H1 (cell line): ENCODE measurements at regions not wholly inside any gene's neighbourhood (a gene's known extent, or its start where the extent isn't known, plus 50 kb on each side); places are given as distances from the start of the nearest gene placed in this dataset.

Source experiments
- CTCF ChIA-PET: fragments of 300-600 bp; sonication (Branson Sonifier 250); formaldehyde crosslinking; loops from one replicate; lab custom pipeline; 2021; ENCODE audit not compliant: partially characterized antibody; lab: Charles Lee
- POLR2A ChIA-PET: fragments of 300-600 bp; sonication (Branson Sonifier 250); formaldehyde crosslinking; loops from one replicate; lab custom pipeline; 2021; ENCODE audit warnings: inconsistent platforms; ENCODE audit not compliant: partially characterized antibody; lab: Charles Lee
- DNase-seq, 2 experiments: peaks; one replicate each; pipeline versions ENCODE4 v3.0.0 to v3.0.0-alpha.2; 2010 to 2022; ENCODE audit warnings: low spot score in 2 of 2, low read depth in 1 of 2, mixed read lengths in 1 of 2
- FAIRE-seq: peaks from 2 replicates; lab custom pipeline; 2011; peaks lifted over from hg19 to GRCh38; lab: Jason Lieb, UNC
- H2AFZ ChIP-seq: 2 replicates; pipeline ENCODE4 v1.8.1; 2012; ENCODE audit warnings: low read length, inconsistent platforms
- H2AK5ac ChIP-seq: 2 replicates; pipeline ENCODE4 v1.6.1; 2013; ENCODE audit warnings: low read depth, low read length
- H2BK120ac ChIP-seq: replicated peaks from 2 replicates; pipeline ENCODE3; 2013; ENCODE audit warnings: low read depth, low read length, inconsistent platforms
- H2BK12ac ChIP-seq: 2 replicates; pipeline ENCODE4 v1.6.1; 2013; ENCODE audit warnings: low read depth, low read length
- H2BK15ac ChIP-seq: 2 replicates; pipeline ENCODE4 v1.6.1; 2013; ENCODE audit warnings: low read length
- H2BK20ac ChIP-seq: 2 replicates; pipeline ENCODE4 v1.6.1; 2013; ENCODE audit warnings: low read length
- H2BK5ac ChIP-seq: 2 replicates; pipeline ENCODE4 v1.6.1; 2013; ENCODE audit warnings: low read depth, low read length
- H3K14ac ChIP-seq: 2 replicates; pipeline ENCODE4 v1.6.1; 2013; ENCODE audit warnings: inconsistent platforms; ENCODE audit not compliant: insufficient read length
- H3K18ac ChIP-seq: 2 replicates; pipeline ENCODE4 v1.6.1; 2013; ENCODE audit warnings: low read length; ENCODE audit errors: extremely low read depth
- H3K23ac ChIP-seq: 2 replicates; pipeline ENCODE4 v1.6.1; 2013; ENCODE audit warnings: inconsistent platforms; ENCODE audit not compliant: insufficient read length
- H3K23me2 ChIP-seq: 2 replicates; pipeline ENCODE4 v1.6.1; 2013; ENCODE audit warnings: low read depth, low read length
- H3K27ac ChIP-seq: 2 replicates; pipeline ENCODE4 v1.6.1; 2011; ENCODE audit warnings: low read depth, low read length, inconsistent platforms
- H3K27me3 ChIP-seq, 4 experiments: replicated peaks in 1 of 4; 1 replicate in 1 of 4; 2 replicates in 3 of 4; pipeline versions ENCODE4 v1.6.1 to v1.8.1; 2011 to 2013; ENCODE audit warnings: low read length in 3 of 4, mild to moderate bottlenecking in 3 of 4, inconsistent platforms in 2 of 4, mixed read lengths in 2 of 4, moderate library complexity in 1 of 4; ENCODE audit not compliant: control insufficient read depth in 3 of 4, insufficient read depth in 3 of 4; ENCODE audit errors: extremely low read depth in 1 of 4
- H3K36me3 ChIP-seq, 4 experiments: 2 replicates each; pipeline versions ENCODE4 v1.6.1 to v1.8.1; 2011 to 2013; ENCODE audit warnings: mild to moderate bottlenecking in 4 of 4, low read length in 3 of 4, moderate library complexity in 2 of 4, control low read depth in 1 of 4, inconsistent platforms in 1 of 4; ENCODE audit not compliant: insufficient read depth in 4 of 4, control insufficient read depth in 2 of 4
- H3K4ac ChIP-seq: replicated peaks from 2 replicates; pipeline ENCODE3; 2013; ENCODE audit warnings: low read length, low read depth, mixed read lengths, inconsistent platforms; ENCODE audit not compliant: insufficient read length
- H3K4me1 ChIP-seq, 4 experiments: replicated peaks in 1 of 4; 1 replicate in 1 of 4; 2 replicates in 3 of 4; pipeline versions ENCODE4 v1.6.1 to v1.8.1; 2011 to 2013; ENCODE audit warnings: low read length in 3 of 4, inconsistent platforms in 2 of 4, mixed read lengths in 1 of 4; ENCODE audit not compliant: insufficient read depth in 4 of 4, control insufficient read depth in 3 of 4
- H3K4me2 ChIP-seq, 2 experiments: 2 replicates each; pipeline versions ENCODE4 v1.6.1 to v1.8.1; 2011 to 2013; ENCODE audit warnings: low read depth in 2 of 2, low read length in 2 of 2, control low read depth in 1 of 2, inconsistent platforms in 1 of 2, mild to moderate bottlenecking in 1 of 2; ENCODE audit not compliant: insufficient read depth in 1 of 2
- H3K4me3 ChIP-seq, 4 experiments: fragments of 200-600, 300-600 bp in 1 of 4; sonication (generic), shearing (Covaris generic), sonication (Bioruptor Twin) in 1 of 4; 2 replicates each; pipeline versions ENCODE4 v1.5.1 to v1.8.1; 2011 to 2016; ENCODE audit warnings: low read length in 4 of 4, low read depth in 3 of 4, control low read depth in 2 of 4, inconsistent platforms in 2 of 4, mild to moderate bottlenecking in 2 of 4, mixed read lengths in 1 of 4, moderate library complexity in 1 of 4; ENCODE audit not compliant: insufficient read depth in 2 of 4; ENCODE audit errors: extremely low read depth in 1 of 4
- H3K56ac ChIP-seq: replicated peaks from 2 replicates; pipeline ENCODE3; 2013; ENCODE audit warnings: low read depth, mild to moderate bottlenecking, mixed read lengths, low read length, inconsistent platforms; ENCODE audit not compliant: insufficient read length
- H3K79me1 ChIP-seq: 2 replicates; pipeline ENCODE4 v1.6.1; 2013; ENCODE audit warnings: low read depth, low read length, control low read depth
- H3K79me2 ChIP-seq, 2 experiments: 2 replicates each; pipeline versions ENCODE4 v1.6.1 to v1.8.1; 2012 to 2013; ENCODE audit warnings: low read length in 2 of 2, mild to moderate bottlenecking in 2 of 2, inconsistent platforms in 1 of 2; ENCODE audit not compliant: insufficient read depth in 2 of 2, control insufficient read depth in 1 of 2
- H3K9ac ChIP-seq, 4 experiments: replicated peaks in 1 of 4; 1 replicate in 1 of 4; 2 replicates in 3 of 4; pipeline versions ENCODE4 v1.6.1 to v1.8.1; 2011 to 2013; ENCODE audit warnings: low read depth in 3 of 4, low read length in 3 of 4, control low read depth in 2 of 4, mild to moderate bottlenecking in 2 of 4, moderate library complexity in 2 of 4, inconsistent platforms in 1 of 4; ENCODE audit errors: extremely low read depth in 1 of 4
- H3K9me3 ChIP-seq, 2 experiments: 2 replicates each; pipeline versions ENCODE4 v1.6.1 to v1.8.1; 2012 to 2013; ENCODE audit warnings: mild to moderate bottlenecking in 2 of 2, moderate library complexity in 2 of 2, control low read depth in 1 of 2, inconsistent platforms in 1 of 2, low read depth in 1 of 2, low read length in 1 of 2, mixed read lengths in 1 of 2; ENCODE audit not compliant: insufficient read depth in 2 of 2
- H4K20me1 ChIP-seq, 2 experiments: replicated peaks in 1 of 2; 2 replicates each; pipeline versions ENCODE3 to v1.8.1; 2011 to 2013; ENCODE audit warnings: inconsistent platforms in 2 of 2, low read length in 2 of 2, mild to moderate bottlenecking in 1 of 2; ENCODE audit not compliant: insufficient read depth in 2 of 2, control insufficient read depth in 1 of 2
- H4K5ac ChIP-seq: 2 replicates; pipeline ENCODE4 v1.6.1; 2013; ENCODE audit warnings: low read length, low read depth, mixed read lengths, inconsistent platforms; ENCODE audit not compliant: insufficient read length
- H4K8ac ChIP-seq: 2 replicates; pipeline ENCODE4 v1.8.0; 2013; ENCODE audit warnings: mild to moderate bottlenecking, moderate library complexity, low read length, inconsistent platforms; ENCODE audit not compliant: insufficient read depth; ENCODE audit errors: extremely low read depth
- H4K91ac ChIP-seq: replicated peaks from 2 replicates; pipeline ENCODE3; 2013; ENCODE audit warnings: low read length, mixed read lengths, inconsistent platforms; ENCODE audit not compliant: insufficient read length
- TCF12 ChIP-seq: IDR thresholded peaks from 2 replicates; pipeline ENCODE4 v1.6.1; 2011; ENCODE audit warnings: low read depth, mild to moderate bottlenecking, low read length
- WGBS, 2 experiments: shearing (Covaris generic) in 1 of 2; methylation state at CpG; one replicate each; pipeline versions ENCODE4 v1.1.6 to v1.1.7; 2013 to 2015; ENCODE audit warnings: low lambda C conversion rate in 2 of 2, mixed read lengths in 2 of 2, inconsistent platforms in 1 of 2, low coverage in 1 of 2, missing lambda C conversion rate in 1 of 2; ENCODE audit not compliant: insufficient replicate concordance in 2 of 2, insufficient coverage in 1 of 2, insufficient read length in 1 of 2; ENCODE audit errors: extremely low coverage in 1 of 2, missing lambda C conversion rate in 1 of 2; 5-methylcytosine and 5-hydroxymethylcytosine counted together
- TF ChIP-seq, protein P1 (sequence below): IDR thresholded peaks from 2 replicates; pipeline ENCODE4 v1.6.1; 2011; ENCODE audit warnings: low read length, improper control_type of control experiment

- Histone ChIP-seq H3K4me2 (no peak overlapping the region), H4K8ac (no peak overlapping the region), H3K4me3 (no peak overlapping the region), H3K23me2 (peaks cover 3% of the 10 kb centered on the region; the same call in 1 of the 2 replicates), H3K79me1 (no peaks in the 10 kb centered on the region), H3K4me1 (no peaks in the 10 kb centered on the region), H2AFZ (no peak overlapping the region), H3K27me3 (no peaks in the 10 kb centered on the region), H3K14ac (no peak overlapping the region), H4K91ac (no peak overlapping the region), H2BK12ac (no peak overlapping the region), H3K9me3 (no peaks in the 10 kb centered on the region; a peak in 1 of 4 replicates), H2BK20ac (no peak overlapping the region), H3K27ac (no peak overlapping the region), H3K79me2 (no peaks in the 10 kb centered on the region), H4K20me1 (peaks cover 0 to 2% of the 10 kb centered on the region in 2 experiments), H2BK5ac (no peak overlapping the region), H2AK5ac (no peak overlapping the region), H3K56ac (no peak overlapping the region), H3K36me3 (peaks cover 2 to 14% (median 7%) of the 10 kb centered on the region in 4 experiments; a peak in 5 of 8 replicates), H3K18ac (no peak overlapping the region), H2BK15ac (no peak overlapping the region), H2BK120ac (no peak overlapping the region), H3K4ac (no peak overlapping the region), H4K5ac (no peak overlapping the region), H3K9ac (no peak overlapping the region), H3K23ac (no peak overlapping the region)
- DNase-seq (no peak), FAIRE-seq (no peak)
- TF ChIP-seq, protein P1, sequence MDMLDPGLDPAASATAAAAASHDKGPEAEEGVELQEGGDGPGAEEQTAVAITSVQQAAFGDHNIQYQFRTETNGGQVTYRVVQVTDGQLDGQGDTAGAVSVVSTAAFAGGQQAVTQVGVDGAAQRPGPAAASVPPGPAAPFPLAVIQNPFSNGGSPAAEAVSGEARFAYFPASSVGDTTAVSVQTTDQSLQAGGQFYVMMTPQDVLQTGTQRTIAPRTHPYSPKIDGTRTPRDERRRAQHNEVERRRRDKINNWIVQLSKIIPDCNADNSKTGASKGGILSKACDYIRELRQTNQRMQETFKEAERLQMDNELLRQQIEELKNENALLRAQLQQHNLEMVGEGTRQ, result 0 out of 2 replicates have a peak, but pooled peaks have one; percentile 10
- no peak for TF ChIP-seq TCF12
- WGBS, 2 experiments, result 91% methylated on average over 10 of the region's 10 CpGs; no CpG with 5 or more reads in 1 of the 2 experiments
- POLR2A ChIA-PET, result no interaction called here
- CTCF ChIA-PET, result interaction anchor here (0.6 to 0.7 kb wide), 3 partner anchors 50 to 108 kb away, joined by 3 read pairs; no protein-coding TSS in a partner anchor
Observed at GRCh38 chr16:22427556-22427955, 53.1 kb upstream of the CDR2 start.
